ENCODE measurements at regions not wholly inside any gene's neighbourhood (a gene's known extent, or its start where the extent isn't known, plus 50 kb on each side); places are given as distances from the start of the nearest gene placed in this dataset.

- no peaks in the 10 kb centered on the region for H3K79me2 ChIP-seq (ENCODE audit: control insufficient read depth, insufficient read depth, low read length)
- no peak overlapping the region for H3K9ac ChIP-seq (ENCODE audit: control insufficient read depth, insufficient read depth, low read length)
- DNase-seq (ENCODE audit: low read depth, low spot score) (no peak), FAIRE-seq (no peak), ATAC-seq (no peak)
- ChIA-PET POLR2A (no interaction called here), RAD21 (ENCODE audit: unreplicated experiment) (no interaction called here), CTCF (no interaction called here), SMC1A (ENCODE audit: uncharacterized antibody, unreplicated experiment) (no interaction called here)
- H3K36me3 ChIP-seq (ENCODE audit: control insufficient read depth in 2 of 2, insufficient read depth in 2 of 2, low read length in 1 of 2): no peaks in the 10 kb centered on the region
- in situ Hi-C loops (cut with MboI) (no loop called here), intact Hi-C loops (cut with micrococcal nuclease; ENCODE audit: unreplicated experiment) (no loop called here)
- WGBS (ENCODE audit: insufficient coverage, insufficient replicate concordance, low lambda C conversion rate, missing lambda C conversion rate): 16% methylated on average over 4 of the region's 4 CpGs
- no peaks in the 10 kb centered on the region for H3K27me3 ChIP-seq (replicated peaks in 1 of 2; ENCODE audit: control insufficient read depth in 2 of 2, insufficient read depth in 2 of 2, low read length in 1 of 2)
- TF ChIP-seq SRF (IDR thresholded peaks at IDR 0.05; ENCODE audit: low read depth in 2 of 2, low read length in 2 of 2): no peak
- no peak for TF ChIP-seq ZBTB33 (IDR thresholded peaks at IDR 0.05)
- no peak for TF ChIP-seq ZNF592 (IDR thresholded peaks at IDR 0.05)
- no peak for TF ChIP-seq ELK1 (IDR thresholded peaks at IDR 0.05; ENCODE audit: low read depth, low read length)
- H3K27ac ChIP-seq (ENCODE audit: control insufficient read depth, insufficient read depth): no peak overlapping the region
- H3K4me1 ChIP-seq (ENCODE audit: control insufficient read depth, insufficient read depth, low read length): no peaks in the 10 kb centered on the region
- BruUV-seq (replicated peaks): no TSS peak
- no peak overlapping the region for H3K4me3 ChIP-seq
- no peaks in the 10 kb centered on the region for H3K9me3 ChIP-seq (replicated peaks; ENCODE audit: control insufficient read depth, insufficient read depth, low read length)
- no peaks in the 10 kb centered on the region for H4K20me1 ChIP-seq (ENCODE audit: control insufficient read depth, insufficient read depth)
- H3K4me2 ChIP-seq (ENCODE audit: control insufficient read depth, insufficient read depth): no peak overlapping the region
- no peak overlapping the region for H2AFZ ChIP-seq (ENCODE audit: control insufficient read depth, low read depth, low read length)
These were observed 283.6 kb upstream of the GYPC start for GRCh38 chr2:126372406-126372805.

Data from GM12878 (cell line).